ENCODE measurements at regions not wholly inside any gene's neighbourhood (a gene's known extent, or its start where the extent isn't known, plus 50 kb on each side); places are given as distances from the start of the nearest gene placed in this dataset.

DNA sequence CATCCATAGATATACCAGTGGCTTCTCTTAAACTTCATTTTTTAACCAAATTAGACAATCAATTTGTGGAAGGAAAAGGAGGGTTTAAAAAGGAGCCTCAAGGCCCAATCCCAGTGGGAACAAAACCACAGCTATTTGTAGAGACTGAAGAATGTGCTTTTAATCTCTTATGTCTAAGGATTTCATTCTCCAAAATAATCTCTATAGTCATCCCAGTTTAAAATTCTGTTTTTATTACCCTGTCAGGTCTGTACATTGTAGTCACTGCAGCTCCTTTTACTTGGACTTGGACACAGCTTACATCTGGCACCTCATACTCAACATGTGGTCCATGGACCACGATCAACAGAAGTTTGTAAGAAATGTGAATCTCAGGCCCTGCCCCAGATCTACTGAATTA is 152.1 kb upstream of the STMND1 start:
- TF ChIP-seq, protein P1, sequence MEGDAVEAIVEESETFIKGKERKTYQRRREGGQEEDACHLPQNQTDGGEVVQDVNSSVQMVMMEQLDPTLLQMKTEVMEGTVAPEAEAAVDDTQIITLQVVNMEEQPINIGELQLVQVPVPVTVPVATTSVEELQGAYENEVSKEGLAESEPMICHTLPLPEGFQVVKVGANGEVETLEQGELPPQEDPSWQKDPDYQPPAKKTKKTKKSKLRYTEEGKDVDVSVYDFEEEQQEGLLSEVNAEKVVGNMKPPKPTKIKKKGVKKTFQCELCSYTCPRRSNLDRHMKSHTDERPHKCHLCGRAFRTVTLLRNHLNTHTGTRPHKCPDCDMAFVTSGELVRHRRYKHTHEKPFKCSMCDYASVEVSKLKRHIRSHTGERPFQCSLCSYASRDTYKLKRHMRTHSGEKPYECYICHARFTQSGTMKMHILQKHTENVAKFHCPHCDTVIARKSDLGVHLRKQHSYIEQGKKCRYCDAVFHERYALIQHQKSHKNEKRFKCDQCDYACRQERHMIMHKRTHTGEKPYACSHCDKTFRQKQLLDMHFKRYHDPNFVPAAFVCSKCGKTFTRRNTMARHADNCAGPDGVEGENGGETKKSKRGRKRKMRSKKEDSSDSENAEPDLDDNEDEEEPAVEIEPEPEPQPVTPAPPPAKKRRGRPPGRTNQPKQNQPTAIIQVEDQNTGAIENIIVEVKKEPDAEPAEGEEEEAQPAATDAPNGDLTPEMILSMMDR (IDR thresholded peaks at IDR 0.05; ENCODE audit: borderline replicate concordance, insufficient read depth, low read depth, low read length) = no peak
- no peak overlapping the region for H3K4me3 ChIP-seq (ENCODE audit: low read depth, low read length)

GRCh38 chr6:16948396-16948795 is 153.5 kb upstream of the STMND1 start:
- TF ChIP-seq, protein P1 (IDR thresholded peaks at IDR 0.05; ENCODE audit: borderline replicate concordance, insufficient read depth, low read depth, low read length) = no peak

DNA sequence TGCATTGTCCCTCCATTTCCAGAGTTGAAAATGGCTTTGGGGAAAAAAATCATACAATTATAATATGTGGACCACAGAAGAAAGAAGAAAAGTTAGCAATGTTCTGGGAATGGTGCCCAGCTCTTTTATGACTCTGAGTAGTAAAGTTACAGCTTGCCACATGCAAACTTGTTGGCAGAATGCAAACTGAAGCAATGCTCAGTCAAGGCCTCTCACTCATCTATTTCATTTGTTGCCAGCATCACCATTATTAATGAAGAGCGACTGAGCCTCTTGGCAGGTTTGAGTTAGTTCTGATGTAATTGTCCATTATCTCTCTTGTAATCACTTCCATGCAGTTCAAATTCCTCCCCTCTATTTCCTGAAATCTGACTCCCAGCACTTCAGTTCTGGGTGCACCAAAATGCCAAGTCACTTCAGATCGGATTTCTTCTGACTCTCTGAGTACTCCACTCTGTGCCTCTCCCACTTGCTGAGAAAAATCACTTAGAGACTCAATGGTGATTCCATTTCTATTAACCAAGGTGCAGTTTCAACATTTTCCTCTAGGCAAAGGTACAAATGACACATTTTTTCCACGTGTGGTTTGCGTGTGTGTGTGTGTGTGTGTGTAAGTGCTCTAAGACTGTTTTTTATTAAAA is 154.4 kb upstream of the STMND1 start:
- H3K4me3 ChIP-seq (ENCODE audit: low read depth, low read length) = no peak overlapping the region
- TF ChIP-seq, protein P1 (IDR thresholded peaks at IDR 0.05; ENCODE audit: borderline replicate concordance, insufficient read depth, low read depth, low read length) = no peak

More at GRCh38 chr6:16948396-16948795, 153.5 kb upstream of the STMND1 start:
- H3K4me3 ChIP-seq (ENCODE audit: low read depth, low read length) = no peak overlapping the region

GRCh38 chr6:16944596-16944995 is 157.3 kb upstream of the STMND1 start:
- no peak overlapping the region for H3K4me3 ChIP-seq (ENCODE audit: low read depth, low read length)
- TF ChIP-seq, protein P1 (IDR thresholded peaks at IDR 0.05; ENCODE audit: borderline replicate concordance, insufficient read depth, low read depth, low read length) = no peak

DNA sequence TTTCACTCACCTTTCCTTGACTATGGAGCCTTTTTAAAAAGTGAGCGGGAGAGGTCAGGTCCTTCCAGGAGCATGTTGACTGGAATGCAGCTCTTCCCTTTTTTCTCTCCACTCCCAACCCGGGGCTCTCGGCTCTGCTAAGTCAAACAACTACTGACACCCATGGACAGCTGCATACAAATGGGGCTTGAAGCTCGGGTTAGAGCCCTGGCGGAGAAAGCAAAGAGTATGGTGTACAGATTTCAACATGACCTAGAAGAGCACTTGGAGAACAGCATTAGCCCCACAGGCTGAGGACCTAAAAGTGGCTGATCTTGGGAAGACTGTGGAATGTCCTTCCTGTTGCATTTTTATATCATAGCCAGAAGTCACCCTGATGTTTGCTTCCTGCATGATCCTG is 162.0 kb upstream of the STMND1 start:
- no peak overlapping the region for H3K4me3 ChIP-seq (ENCODE audit: low read depth, low read length)
- TF ChIP-seq, protein P1 (IDR thresholded peaks at IDR 0.05; ENCODE audit: borderline replicate concordance, insufficient read depth, low read depth, low read length) = no peak

DNA sequence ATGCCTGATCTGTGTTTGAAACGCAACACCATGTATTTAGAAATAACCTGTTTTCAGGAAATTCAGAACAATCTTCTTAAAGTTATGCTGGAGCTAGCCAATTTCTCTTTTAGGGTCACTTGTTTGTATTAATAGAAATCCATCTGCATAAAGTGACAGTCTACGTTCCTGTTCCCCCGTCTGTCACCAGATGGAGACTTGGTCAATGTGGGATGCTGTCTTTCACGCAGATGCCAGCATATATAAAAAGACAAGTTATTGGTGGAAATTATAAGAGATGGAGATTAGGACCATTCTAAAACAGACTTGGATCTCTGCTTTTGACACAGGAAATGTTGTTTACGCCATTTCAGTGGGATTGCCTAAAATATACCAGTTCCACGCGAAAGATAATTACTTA is 162.5 kb upstream of the STMND1 start:
- TF ChIP-seq, protein P1 (IDR thresholded peaks at IDR 0.05; ENCODE audit: borderline replicate concordance, insufficient read depth, low read depth, low read length) = no peak
- H3K4me3 ChIP-seq (ENCODE audit: low read depth, low read length) = no peak overlapping the region

GRCh38 chr6:16936893-16937292 is 165.0 kb upstream of the STMND1 start:
- H3K4me3 ChIP-seq (ENCODE audit: low read depth, low read length) = no peak overlapping the region
- TF ChIP-seq, protein P1 (IDR thresholded peaks at IDR 0.05; ENCODE audit: borderline replicate concordance, insufficient read depth, low read depth, low read length) = no peak

Measured in GM12875 (cell line).